ENCODE measurements at regions not wholly inside any gene's neighbourhood (a gene's known extent, or its start where the extent isn't known, plus 50 kb on each side); places are given as distances from the start of the nearest gene placed in this dataset.
"Not testable (repeated sequence)": the region's sequence is repeated elsewhere in the genome, so short reads cannot be mapped to it uniquely, and the experiment has no call there.

DNA sequence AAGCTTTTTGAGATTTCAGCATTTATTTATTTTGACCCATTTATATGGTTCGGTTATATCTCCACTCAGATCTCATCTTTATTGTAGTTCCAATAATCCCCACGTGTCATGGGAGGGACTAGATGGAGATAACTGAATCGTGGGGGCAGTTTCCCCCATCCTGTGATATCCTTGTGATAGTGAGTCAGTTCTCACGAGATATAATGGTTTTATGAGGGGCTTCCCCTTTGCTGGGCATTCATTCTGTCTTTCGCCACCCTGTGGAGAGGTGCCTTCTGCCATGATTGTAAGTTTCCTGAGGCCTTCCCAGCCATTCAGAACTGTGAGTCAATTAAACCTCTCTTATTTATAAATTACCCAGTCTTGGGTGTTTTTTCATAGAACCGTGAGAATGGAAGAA lies 96.5 kb upstream of the PCSK1 start:
- DNase-seq: no peak

DNA sequence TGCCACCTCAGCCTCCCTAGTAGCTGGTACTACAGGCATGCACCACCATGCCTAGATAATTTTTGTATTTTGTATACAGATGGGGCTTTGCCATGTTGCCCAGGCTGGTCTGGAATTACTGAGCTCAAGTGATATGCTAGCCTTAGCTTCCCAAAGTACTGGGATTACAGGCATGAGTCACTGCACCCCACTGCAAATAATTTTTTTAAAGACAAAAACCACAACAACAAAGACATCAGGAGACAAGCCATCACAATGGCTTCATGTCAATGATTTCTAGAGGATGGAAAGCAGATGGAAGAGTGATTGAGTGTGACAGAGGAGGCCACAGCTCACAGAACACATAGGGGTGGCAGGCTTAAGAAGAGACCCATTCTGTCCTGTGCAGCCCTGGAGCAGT lies 97.9 kb upstream of the PCSK1 start:
- no peak for DNase-seq

DNA sequence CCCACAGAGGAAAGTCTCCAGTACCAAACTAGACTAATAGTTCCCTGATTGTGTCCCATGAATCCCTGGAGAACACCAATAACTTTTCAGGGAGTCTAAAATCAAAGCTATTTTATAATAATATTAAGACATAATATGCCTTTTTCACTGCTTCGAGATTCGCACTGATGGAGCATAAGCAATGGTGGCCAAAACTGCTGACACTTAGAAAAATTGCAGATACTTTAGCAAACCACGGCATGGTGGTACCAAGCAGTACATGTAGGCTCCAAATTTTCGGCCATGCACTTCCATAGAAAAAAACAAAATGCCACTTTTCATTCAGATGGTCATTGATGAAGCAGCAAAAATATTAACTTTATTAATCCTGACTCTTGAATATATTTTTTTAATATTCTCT lies 100.3 kb upstream of the PCSK1 start:
- DNase-seq: no peak

DNA sequence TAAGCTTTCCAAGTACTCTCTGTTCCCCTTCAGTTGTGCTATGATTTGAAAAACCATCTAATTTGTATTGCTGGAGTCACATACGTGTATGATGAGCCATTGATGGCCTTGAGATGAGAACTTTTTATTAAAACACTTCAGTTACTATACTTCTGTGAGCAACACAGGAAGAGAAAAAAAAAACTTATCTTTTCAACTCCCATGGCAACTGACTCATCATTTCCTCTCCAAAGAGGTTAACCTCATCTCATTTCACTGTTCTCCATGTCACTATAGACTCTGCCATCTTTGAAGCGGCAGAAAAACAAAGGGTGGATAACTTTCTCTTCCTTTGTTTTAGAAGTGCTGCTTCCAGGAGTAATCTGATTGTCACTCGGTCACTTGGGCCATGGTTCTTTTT lies 104.3 kb upstream of the PCSK1 start:
- DNase-seq: no peak

DNA sequence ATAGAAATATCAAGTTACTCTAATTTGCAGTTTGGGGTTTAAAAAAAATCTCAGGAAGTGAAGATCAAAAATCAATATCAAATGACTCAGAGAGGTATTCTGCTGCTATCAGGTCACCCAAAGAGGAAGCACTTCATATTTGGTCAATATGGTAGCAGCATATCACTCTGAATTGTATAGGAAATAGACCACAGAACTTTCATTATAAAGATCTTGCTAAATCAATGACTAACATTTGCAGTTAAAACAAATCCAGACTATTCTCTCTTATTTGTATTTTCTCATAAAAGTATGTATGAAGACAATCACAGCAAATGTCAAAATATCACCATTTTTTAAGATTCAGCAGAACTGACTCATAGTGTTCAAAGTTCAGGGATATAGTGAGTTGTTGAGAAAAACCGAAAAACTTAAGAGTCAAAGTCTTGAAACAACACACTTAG lies 105.8 kb upstream of the PCSK1 start:
- no peak for DNase-seq

DNA sequence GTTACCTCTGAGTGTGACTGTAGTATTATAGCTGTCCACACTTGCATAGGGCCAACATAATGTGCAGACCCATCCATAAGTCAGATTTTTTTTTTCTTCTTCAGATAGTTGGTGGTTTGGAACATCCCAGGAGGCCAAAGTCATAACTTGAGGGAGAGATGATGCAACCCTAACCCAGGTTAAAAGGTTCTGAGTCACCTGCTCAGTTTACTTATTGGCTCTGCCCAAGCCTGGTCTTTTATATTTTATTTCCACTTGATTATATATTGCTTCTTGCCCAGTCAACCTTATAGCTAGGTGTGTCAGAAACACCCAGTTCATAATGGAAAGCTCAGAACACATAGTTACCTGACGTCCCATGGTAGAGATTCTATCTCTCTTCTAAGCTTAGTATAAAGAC lies 113.1 kb upstream of the PCSK1 start:
- DNase-seq: no peak

DNA sequence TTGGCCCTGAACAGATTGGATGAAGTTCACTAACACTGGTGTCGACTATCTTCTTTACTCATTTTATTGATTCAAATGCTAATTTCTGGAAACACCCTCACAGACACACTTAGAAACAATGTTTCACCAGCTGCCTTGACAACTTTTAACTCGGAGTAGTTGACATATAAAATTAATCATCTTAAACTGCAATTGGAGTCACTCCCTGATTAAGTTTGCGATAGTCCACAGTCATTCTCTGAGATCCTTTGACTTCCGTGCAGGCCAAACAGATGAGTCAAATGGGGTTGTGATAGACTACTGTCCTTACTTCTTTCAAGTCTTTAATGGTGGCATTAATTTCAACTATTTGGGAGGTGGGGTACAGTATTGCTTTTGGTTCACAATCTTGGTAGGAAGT lies 114.4 kb upstream of the PCSK1 start:
- no peak for DNase-seq

DNA sequence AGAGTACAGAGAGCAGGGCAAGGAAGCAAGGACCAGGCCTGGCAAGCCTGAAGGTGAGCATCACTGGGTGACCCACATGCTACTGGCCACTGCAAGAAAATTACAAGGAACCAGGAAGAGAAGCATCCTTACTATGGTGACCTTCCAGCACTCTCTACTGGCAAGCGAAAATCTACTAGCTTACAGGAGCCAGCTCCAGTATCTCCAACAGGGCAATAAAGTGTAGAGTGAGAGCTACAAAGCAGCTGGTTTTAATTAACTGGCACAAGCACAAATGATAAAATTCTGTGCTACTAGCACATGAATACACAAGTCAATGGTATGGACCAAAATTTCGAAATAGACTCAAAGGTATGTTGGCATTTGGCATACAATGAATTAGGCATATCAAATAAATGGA lies 113.3 kb upstream of the CAST start:
- DNase-seq: no peak

DNA sequence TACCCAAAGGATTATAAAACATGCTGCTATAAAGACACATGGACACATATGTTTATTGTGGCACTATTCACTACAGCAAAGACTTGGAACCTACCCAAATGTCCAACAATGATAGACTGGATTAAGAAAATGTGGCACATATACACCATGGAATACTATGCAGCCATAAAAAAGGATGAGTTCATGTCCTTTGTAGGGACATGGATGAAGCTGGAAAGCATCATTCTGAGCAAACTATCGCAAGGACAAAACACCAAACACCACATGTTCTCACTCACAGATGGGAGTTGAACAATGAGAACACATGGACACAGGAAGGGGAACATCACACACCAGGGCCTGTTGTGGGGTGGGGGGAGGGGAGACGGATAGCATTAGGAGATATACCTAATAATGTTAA lies 101.3 kb upstream of the CAST start:
- not testable (repeated sequence) for DNase-seq

DNA sequence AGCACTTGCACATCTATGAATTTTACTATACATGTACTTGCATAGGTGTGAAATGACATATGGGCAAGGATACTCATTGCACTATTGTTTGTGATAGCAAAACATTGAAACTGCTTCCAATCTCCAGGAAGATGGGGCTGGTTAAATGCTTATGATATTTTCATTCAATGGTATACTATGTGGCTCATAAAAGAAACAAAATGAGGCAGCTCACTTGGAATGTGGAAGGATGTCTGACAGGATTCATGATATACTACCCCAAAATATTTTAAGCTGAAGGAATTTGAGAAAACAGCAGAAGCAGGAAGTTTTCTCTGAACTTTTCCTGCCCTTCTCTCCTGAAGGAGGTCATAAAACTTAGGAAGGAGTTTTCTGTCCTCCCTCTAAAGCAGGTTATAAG lies 99.6 kb upstream of the CAST start:
- no peak for DNase-seq

DNA sequence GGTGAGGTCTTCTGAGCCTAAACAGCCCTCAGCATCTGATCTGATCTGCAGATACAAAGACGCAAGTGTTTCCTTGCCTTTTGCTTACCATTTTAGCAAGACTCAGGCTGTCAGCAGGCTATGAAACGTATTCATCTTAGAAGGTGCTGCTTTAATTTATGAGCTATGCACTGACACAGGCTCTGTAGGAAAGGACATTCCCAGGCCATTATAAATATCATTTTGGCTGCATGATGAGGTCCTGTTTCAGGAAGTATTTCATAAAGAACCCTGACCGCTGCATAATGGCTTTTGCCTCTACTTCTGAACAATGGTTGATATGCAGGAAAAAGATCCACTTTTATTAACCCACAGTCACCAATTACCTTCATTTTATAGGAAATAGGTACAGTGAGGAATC lies 98.4 kb upstream of the CAST start:
- DNase-seq: no peak

DNA sequence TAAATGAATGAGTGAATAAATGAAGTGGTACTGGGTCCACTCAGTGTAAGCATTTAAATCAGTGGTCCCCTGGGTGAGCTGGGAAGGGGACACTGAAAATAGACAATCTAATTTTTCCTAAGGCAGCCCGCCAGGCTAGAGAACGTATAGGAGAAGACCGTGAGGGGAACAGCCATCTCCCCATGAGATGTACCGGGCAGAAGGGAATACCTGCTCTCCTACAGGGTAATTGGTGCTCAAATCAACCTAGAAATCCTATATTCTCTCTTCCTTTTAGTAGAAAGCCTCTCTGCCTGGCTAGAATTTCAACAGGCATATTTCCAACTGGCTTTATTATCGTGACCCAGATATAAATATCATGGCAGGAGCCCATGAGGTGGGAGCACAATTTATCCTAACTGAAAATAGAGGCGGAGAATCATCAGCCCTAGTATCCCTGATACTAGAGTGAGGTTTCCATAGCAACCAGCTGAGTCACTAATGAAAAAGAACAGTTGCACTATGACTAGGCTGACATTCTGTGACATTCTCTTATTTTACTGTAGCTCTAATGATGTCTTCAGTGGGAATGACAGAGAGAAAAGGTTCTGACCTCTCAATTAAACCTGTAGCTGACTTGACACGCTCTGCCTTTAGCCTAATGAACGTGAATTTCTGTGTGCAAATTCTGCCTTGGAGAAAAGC lies 96.5 kb upstream of the CAST start:
- no peak for DNase-seq

DNA sequence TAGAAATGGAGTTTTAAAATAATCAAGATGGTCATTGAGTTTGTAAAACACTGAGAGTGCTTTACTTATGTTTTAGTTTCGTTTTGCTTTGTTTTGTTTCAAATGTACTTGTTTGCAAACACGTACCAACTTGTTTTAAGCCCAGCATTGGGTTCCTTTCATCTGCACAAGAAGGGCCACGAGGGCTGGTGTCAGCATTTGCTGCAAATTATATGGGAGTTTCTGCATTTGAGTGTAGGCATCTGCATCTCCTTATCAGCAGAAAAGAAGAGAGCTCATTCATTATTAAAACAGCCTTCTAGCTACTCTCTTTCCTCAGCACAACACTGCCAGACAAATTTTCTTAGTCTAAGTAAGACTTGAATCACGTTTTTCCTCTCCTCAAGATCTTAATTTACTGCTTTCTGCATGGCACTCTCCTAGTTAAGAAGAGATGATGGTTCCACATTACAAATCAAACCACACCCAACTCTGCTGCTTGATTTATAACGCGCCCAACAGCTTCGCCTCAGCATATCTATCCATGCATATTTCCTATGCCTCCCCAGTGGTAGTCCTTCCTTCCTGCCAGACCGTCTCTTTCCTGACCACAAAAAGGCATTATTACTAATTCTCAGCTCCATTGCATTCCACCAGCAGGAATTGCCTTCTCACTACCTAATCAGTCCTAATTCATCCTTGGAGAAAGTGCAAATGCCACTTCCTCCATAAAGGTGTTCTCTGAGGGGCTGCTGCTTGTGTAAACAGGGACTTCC lies 95.2 kb upstream of the CAST start:
- DNase-seq: no peak

DNA sequence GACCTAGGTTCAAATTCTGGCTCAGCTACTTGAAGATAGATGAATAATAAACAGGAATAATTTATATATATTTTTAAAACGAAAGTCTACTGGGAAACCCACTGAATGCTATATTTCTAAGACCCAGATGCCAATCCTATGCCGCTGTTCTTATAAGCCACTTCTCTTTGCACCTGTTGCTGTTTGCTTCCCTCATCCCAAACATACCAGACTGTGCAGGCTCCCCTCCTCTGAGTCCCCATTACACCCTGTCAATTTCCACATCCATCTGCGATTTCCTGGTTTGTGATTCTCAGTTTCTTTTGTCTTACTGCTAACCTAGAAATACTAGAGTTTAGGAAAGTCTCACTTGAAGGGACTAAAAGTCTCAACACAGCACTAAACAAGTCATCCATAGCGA lies 92.8 kb upstream of the CAST start:
- no peak for DNase-seq

DNA sequence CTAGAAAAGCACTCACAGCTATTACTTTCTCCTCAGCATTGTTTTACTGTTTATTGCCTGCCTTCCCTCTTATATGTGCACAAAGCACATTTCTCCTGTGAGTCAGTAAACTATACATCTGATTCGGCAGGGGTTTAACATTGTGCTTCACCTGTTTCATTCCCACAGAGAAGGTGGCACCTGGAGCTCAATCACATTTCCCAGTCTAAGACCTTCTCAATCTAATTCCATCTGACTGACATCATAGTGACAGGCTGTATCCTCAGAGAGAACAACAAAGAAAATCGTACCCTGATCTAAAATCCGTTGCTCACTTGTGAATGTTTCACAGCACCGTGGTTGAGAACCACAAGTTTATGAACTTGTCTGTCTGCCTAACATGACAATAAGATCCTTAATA lies 92.4 kb upstream of the CAST start:
- DNase-seq: no peak

DNA sequence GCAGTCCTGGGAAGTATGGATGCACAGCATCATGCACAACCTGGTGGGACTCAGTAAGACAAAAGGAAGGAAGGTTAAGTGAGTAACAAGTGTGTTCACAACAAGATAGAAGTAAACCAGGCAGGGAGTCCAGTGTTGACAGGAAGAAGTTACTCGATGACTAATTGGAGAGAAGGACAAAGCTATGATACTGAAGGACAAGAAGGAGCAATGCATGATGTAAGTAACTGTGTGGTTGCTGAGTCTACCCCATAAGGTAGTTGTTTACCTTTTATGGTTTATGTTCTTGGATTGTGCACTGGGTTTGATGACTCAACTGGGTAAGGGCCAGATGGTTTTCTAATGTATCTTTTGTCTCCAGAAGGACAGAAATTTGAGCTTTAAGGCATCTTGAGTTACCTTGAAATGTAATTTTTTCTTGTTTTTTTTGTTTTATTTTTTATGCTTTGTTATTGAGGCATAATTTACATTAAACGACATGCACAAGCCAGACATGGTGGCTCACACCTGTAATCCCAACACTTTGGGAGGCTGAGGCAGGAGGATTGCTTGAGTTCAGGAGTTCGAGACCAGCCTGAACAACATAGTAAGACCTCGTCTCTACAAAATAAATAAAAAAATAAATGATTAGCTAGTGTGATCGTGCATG lies 89.2 kb upstream of the CAST start:
- no peak for DNase-seq

DNA sequence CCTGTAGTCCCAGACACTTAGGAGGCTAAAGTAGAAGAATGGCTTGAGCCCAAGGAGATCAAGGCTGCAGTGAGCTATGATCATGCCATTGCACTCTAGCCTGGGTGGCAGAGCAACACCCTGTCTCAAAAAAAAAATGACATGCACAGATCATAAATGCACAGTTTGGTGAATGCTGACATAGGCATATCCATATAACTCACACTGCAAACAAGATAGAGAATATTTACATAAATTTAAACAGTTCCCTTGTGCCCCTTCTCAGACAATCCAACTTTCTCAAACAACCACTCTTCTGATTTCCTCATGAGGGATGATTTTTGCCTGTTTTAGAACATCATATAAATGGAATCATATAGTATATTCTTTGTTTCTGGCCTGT lies 88.7 kb upstream of the CAST start:
- no peak for DNase-seq

DNA sequence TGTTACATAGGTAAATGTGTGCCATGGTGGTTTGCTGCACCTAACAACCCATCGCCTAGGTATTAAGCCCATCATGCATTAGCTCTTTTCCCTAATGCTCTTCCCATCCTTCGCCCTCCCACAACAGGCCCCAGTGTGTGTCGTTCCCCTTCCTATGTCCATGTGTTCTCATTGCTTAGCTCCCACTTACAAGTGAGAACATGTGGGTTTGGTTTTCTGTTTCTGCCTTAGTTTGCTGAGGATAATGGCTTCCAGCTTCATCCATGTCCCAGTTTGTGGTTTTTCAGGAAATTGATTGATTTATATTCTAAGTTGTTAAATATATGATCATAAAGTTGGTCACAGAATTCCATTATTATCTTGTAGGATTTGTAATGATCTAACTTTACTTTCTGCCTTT lies 85.3 kb upstream of the CAST start:
- DNase-seq: no peak

DNA sequence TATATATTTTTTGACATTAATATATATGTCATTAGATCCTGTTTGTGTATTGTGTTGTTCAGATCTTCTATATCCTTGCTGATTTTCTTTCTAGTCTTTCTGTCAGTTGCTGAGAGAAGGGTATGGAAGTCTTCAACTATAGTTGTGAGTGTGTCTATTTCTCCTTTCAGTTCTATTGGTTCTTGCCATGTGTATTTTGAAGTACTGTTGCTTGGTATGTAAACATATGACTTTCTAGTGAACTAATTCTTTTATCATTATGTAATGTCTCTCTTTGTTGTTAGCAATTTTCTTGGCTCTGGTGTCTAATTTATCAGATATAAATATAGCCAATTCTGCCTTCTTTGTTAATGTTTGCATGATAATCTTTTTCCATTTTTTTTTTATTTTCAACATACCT lies 84.3 kb upstream of the CAST start:
- no peak for DNase-seq

DNA sequence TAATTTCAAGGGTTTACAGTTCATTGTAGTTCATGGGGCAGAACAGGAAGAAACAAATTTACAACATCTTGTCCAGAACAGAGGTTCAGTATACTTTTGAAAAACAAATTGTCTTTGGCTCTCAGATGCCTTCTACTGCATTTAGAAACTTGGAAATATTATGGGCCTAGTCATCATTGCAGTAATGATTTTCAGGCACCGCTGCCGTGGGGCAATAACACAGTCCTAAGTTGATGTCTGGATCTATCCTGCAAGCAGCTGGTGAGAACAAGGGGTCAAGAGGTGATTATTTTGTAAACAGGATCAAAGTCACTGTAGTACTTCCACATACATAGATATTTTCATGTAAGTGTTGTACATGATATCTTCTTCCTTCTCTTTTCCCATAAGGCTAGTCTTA lies 82.5 kb upstream of the CAST start:
- DNase-seq: no peak

DNA sequence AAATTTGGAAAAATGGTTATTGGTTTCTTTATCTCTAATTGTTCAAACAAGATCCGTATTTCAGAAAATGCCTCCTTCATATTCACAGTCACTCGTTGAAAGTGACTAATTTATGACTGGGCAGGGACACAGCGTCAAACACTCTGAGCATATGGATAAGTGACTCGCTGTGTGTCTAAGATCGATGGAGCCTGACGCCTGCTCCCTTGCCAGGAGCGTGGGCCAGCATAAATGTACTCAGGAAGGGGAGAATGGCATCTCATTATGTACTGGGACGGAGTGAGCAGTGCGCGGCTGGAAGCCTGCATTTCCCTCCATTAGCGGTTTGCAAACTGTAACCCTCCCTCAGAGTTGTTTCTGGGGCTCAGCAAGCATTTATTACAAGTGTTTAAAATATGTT lies 79.8 kb upstream of the CAST start:
- no peak for DNase-seq

DNA sequence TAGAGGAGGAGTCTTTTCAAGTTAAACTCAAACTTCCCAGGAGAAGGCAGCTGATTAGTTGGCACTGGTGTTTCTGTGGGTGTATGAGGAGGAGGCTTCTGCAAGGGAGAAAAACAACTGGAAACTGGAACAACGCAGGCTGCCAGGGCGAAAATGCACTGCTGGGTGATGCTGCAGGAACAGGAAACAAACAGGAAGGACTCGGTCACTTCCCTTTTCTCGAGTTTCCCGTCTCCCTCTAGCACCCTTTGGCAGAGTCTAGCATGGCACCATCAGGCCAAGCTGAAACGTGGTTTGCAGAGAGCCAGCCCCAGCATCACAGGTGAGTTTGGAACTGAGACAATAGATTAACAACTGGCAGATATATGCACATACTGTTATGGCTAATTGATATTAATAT lies 77.5 kb upstream of the CAST start:
- DNase-seq: no peak

DNA sequence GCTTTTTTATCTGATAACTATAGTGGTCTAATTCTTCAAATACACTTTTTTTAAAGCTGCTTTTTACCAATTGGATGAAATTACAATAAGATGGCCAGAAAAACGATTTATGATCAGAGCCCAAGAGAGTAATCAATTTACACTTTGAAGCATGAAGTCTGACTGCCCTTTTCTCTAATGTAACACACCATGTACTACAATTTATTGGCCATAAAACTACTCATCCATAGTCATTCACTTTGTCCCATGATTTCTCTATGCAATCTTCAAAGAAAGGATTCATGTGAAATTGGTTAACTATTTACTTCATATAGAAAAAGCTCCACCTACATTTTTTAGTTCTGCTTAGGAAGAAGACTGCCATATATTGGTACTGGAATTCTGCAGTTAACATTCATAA lies 73.6 kb upstream of the CAST start:
- DNase-seq: no peak

DNA sequence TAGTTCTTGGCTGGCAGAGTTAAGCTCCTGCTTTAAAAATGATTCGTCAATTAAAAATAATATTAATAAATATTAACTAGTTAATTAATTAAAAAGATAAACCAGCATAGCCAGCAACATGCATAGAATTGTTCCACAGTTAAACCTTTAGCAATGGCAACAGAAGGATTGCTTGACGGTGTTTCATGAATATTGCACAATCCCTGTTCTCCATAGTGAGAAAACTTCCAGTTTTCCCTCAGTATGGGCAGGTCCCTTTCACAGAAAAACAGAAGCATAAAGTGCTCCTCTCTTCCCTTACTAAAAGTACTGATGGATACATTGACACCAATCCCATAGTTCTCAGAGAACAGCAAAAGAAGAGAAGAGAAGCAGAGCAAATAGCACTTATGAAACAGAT lies 71.4 kb upstream of the CAST start:
- DNase-seq: no peak
